Transverse colon (tissue), 4 donors: ENCODE measurements at regions not wholly inside any gene's neighbourhood (a gene's known extent, or its start where the extent isn't known, plus 50 kb on each side); places are given as distances from the start of the nearest gene placed in this dataset.

Experiments
- CTCF ChIP-seq, 5 experiments: fragments of 200-600 bp in 3 of 5; fragments of 450-650 bp in 2 of 5; sonication (generic) in 3 of 5; IDR thresholded peaks; 1 replicate in 2 of 5; 2 replicates in 3 of 5; pipeline ENCODE4 v1.5.1; 2016 to 2017; ENCODE audit warnings: antibody characterized with exemption in 5 of 5, inconsistent platforms in 3 of 5, mild to moderate bottlenecking in 2 of 5, moderate library complexity in 1 of 5
- EP300 ChIP-seq: sonication (generic); formaldehyde crosslinking; IDR thresholded peaks from one replicate; pipeline ENCODE4 v1.6.1; 2017; ENCODE audit warnings: antibody characterized with exemption, low read depth
- POLR2A ChIP-seq: fragments of 450-650 bp; IDR thresholded peaks from one replicate; pipeline ENCODE4 v1.6.1; 2016; ENCODE audit warnings: antibody characterized with exemption, mild to moderate bottlenecking, moderate library complexity
- POLR2AphosphoS5 ChIP-seq, 3 donors: sonication (generic); formaldehyde crosslinking; IDR thresholded peaks; one replicate each; pipeline ENCODE4 v1.6.1; 2016; ENCODE audit warnings: antibody characterized with exemption in 3 of 3

- TF ChIP-seq CTCF (IDR thresholded peaks at IDR 0.05): no peak
- no peak for TF ChIP-seq POLR2AphosphoS5 (IDR thresholded peaks at IDR 0.05)
- TF ChIP-seq POLR2A: no peak
- TF ChIP-seq EP300: no peak
Observed at GRCh38 chr7:81308643-81309322, 389.9 kb upstream of the SEMA3C start.
